GM12878 (cell line): ENCODE measurements at regions not wholly inside any gene's neighbourhood (a gene's known extent, or its start where the extent isn't known, plus 50 kb on each side); places are given as distances from the start of the nearest gene placed in this dataset.

Experiments used
- ATAC-seq: fragments of 200-7000 bp; cut with Tn5 transposase; 3 replicates; pipeline ENCODE4 v1.9.1; 2020; ENCODE audit warnings: mild to moderate bottlenecking, moderate library complexity
- BruUV-seq: library from RNA; stranded (reverse); fragments of 400-500 nt; replicated peaks from 2 replicates; lab custom pipeline; 2021; lab: Mats Ljungman, UMichigan
- CTCF ChIA-PET: fragments of 300-600 bp; sonication (Branson Sonifier 250); formaldehyde crosslinking; extraction: SDS; loops from one replicate; lab custom pipeline; 2021; ENCODE audit warnings: inconsistent platforms; lab: Yijun Ruan, JAX
- POLR2A ChIA-PET: fragments of 350-600 bp; formaldehyde crosslinking; extraction: SDS; loops from one replicate; lab custom pipeline; 2021; ENCODE audit warnings: inconsistent platforms; lab: Charles Lee
- RAD21 ChIA-PET: fragments of 300-600 bp; sonication (Branson Sonifier 250); formaldehyde crosslinking; loops from one replicate; lab custom pipeline; 2023; ENCODE audit warnings: antibody characterized with exemption; ENCODE audit not compliant: unreplicated experiment; lab: Charles Lee
- SMC1A ChIA-PET: fragments of 300-600 bp; sonication (Branson Sonifier 250); formaldehyde crosslinking; loops from one replicate; lab custom pipeline; 2023; ENCODE audit not compliant: unreplicated experiment, uncharacterized antibody; lab: Charles Lee
- DNase-seq: peaks from one replicate; pipeline ENCODE4 v3.0.0-alpha.2; 2011; ENCODE audit warnings: low read depth, low spot score
- FAIRE-seq: peaks from 3 replicates; lab custom pipeline; 2011; peaks lifted over from hg19 to GRCh38; lab: Jason Lieb, UNC
- H2AFZ ChIP-seq: 2 replicates; pipeline ENCODE4 v1.6.0; 2011; ENCODE audit warnings: low read depth, low read length, control low read depth; ENCODE audit not compliant: control insufficient read depth
- H3K27ac ChIP-seq: 2 replicates; pipeline ENCODE4 v1.5.1; 2011; ENCODE audit warnings: control low read depth; ENCODE audit not compliant: control insufficient read depth, insufficient read depth
- H3K27me3 ChIP-seq, 2 experiments: replicated peaks in 1 of 2; 2 replicates each; pipeline versions ENCODE4 v1.6.0 to v1.6.1; 2011; ENCODE audit warnings: low read length in 1 of 2; ENCODE audit not compliant: control insufficient read depth in 2 of 2, insufficient read depth in 2 of 2
- H3K36me3 ChIP-seq, 2 experiments: 2 replicates each; pipeline ENCODE4 v1.5.1; 2011; ENCODE audit warnings: low read length in 1 of 2; ENCODE audit not compliant: control insufficient read depth in 2 of 2, insufficient read depth in 2 of 2
- H3K4me1 ChIP-seq: 2 replicates; pipeline ENCODE4 v1.6.1; 2011; ENCODE audit warnings: mild to moderate bottlenecking, low read length, moderate library complexity, mixed read lengths; ENCODE audit not compliant: control insufficient read depth, insufficient read depth
- H3K4me2 ChIP-seq: 2 replicates; pipeline ENCODE4 v1.6.0; 2011; ENCODE audit warnings: control low read depth; ENCODE audit not compliant: control insufficient read depth, insufficient read depth
- H3K4me3 ChIP-seq: fragments of 200-600 bp; sonication (generic); 2 replicates; pipeline ENCODE4 v1.5.1; 2016
- H3K79me2 ChIP-seq: 2 replicates; pipeline ENCODE4 v1.6.0; 2011; ENCODE audit warnings: low read length; ENCODE audit not compliant: control insufficient read depth, insufficient read depth
- H3K9ac ChIP-seq: 2 replicates; pipeline ENCODE4 v1.8.0; 2011; ENCODE audit warnings: low read length, control low read depth, mixed read lengths; ENCODE audit not compliant: control insufficient read depth, insufficient read depth
- H3K9me3 ChIP-seq: replicated peaks from 3 replicates; pipeline ENCODE4 v1.5.1; 2011; ENCODE audit warnings: mild to moderate bottlenecking, low read length; ENCODE audit not compliant: control insufficient read depth, insufficient read depth
- H4K20me1 ChIP-seq: 2 replicates; pipeline ENCODE4 v1.6.0; 2011; ENCODE audit not compliant: control insufficient read depth, insufficient read depth
- BRCA1 ChIP-seq: IDR thresholded peaks from 2 replicates; pipeline ENCODE4 v1.6.1; 2011; ENCODE audit warnings: low read depth, low read length, improper control_type of control experiment
- HDAC2 ChIP-seq: fragments of 200-600 bp; sonication (generic); IDR thresholded peaks from 2 replicates; pipeline ENCODE4 v1.6.1; 2017
- KAT2A ChIP-seq: conservative IDR thresholded peaks from 2 replicates; pipeline ENCODE4 v1.6.1; 2011; ENCODE audit warnings: low read depth, low read length; ENCODE audit not compliant: control insufficient read depth
- NRF1 ChIP-seq: conservative IDR thresholded peaks from 2 replicates; pipeline ENCODE4 v1.6.1; 2011; ENCODE audit warnings: mild to moderate bottlenecking, low read depth, low read length, improper control_type of control experiment
- PAX5 ChIP-seq: IDR thresholded peaks from 2 replicates; pipeline ENCODE4 v1.6.1; 2011; ENCODE audit warnings: low read depth, low read length, borderline replicate concordance
- POLR2AphosphoS5 ChIP-seq: IDR thresholded peaks from 2 replicates; pipeline ENCODE4 v1.6.1; 2011; ENCODE audit warnings: mild to moderate bottlenecking, low read length, inconsistent platforms
- RAD21 ChIP-seq: IDR thresholded peaks from 2 replicates; pipeline ENCODE4 v1.6.1; 2011; ENCODE audit warnings: mild to moderate bottlenecking, low read depth, low read length, moderate library complexity; ENCODE audit not compliant: insufficient read depth
- RELA ChIP-seq: fragments of 450-650 bp; IDR thresholded peaks from 2 replicates; pipeline ENCODE4 v1.8.0; 2014; ENCODE audit warnings: borderline replicate concordance; ENCODE audit not compliant: partially characterized antibody
- TBL1XR1 ChIP-seq: IDR thresholded peaks from 2 replicates; pipeline ENCODE4 v1.6.1; 2012; ENCODE audit warnings: low read depth, low read length, improper control_type of control experiment
- ZNF207 ChIP-seq: fragments of 450-650 bp; IDR thresholded peaks from 2 replicates; pipeline ENCODE4 v1.6.1; 2014; ENCODE audit warnings: antibody characterized with exemption, mild to moderate bottlenecking, borderline replicate concordance
- ZNF24 ChIP-seq: fragments of 450-650 bp; IDR thresholded peaks from 2 replicates; pipeline ENCODE4 v1.6.1; 2017; ENCODE audit warnings: antibody characterized with exemption, mild to moderate bottlenecking
- WGBS: methylation state at CpG from one replicate; pipeline ENCODE4 v1.1.6; 2016; ENCODE audit warnings: low lambda C conversion rate; ENCODE audit not compliant: insufficient replicate concordance, insufficient coverage; ENCODE audit errors: missing lambda C conversion rate; 5-methylcytosine and 5-hydroxymethylcytosine counted together
- in situ Hi-C: fragments of 300-500 bp; cut with MboI; formaldehyde crosslinking; loops from 9 replicates; pipeline ENCODE4 v1.14.3; 2018; ENCODE audit warnings: mixed read lengths
- intact Hi-C: fragments of 100-400 bp; cut with micrococcal nuclease; formaldehyde crosslinking; loops from one replicate; pipeline ENCODE4 v1.14.2; 2022; ENCODE audit not compliant: unreplicated experiment
- TF ChIP-seq, protein P1 (sequence below): fragments of 450-650 bp; IDR thresholded peaks from 2 replicates; pipeline ENCODE4 v1.6.1; 2017; ENCODE audit warnings: mild to moderate bottlenecking, moderate library complexity
- TF ChIP-seq, protein P2 (sequence below): fragments of 450-650 bp; IDR thresholded peaks from 2 replicates; pipeline ENCODE4 v1.6.1; 2016; ENCODE audit warnings: mild to moderate bottlenecking
- TF ChIP-seq, protein P3 (sequence below): fragments of 450-650 bp; formaldehyde crosslinking; IDR thresholded peaks from 2 replicates; pipeline ENCODE4 v1.4.0; 2022; ENCODE audit warnings: mild to moderate bottlenecking, moderate library complexity

DNA sequence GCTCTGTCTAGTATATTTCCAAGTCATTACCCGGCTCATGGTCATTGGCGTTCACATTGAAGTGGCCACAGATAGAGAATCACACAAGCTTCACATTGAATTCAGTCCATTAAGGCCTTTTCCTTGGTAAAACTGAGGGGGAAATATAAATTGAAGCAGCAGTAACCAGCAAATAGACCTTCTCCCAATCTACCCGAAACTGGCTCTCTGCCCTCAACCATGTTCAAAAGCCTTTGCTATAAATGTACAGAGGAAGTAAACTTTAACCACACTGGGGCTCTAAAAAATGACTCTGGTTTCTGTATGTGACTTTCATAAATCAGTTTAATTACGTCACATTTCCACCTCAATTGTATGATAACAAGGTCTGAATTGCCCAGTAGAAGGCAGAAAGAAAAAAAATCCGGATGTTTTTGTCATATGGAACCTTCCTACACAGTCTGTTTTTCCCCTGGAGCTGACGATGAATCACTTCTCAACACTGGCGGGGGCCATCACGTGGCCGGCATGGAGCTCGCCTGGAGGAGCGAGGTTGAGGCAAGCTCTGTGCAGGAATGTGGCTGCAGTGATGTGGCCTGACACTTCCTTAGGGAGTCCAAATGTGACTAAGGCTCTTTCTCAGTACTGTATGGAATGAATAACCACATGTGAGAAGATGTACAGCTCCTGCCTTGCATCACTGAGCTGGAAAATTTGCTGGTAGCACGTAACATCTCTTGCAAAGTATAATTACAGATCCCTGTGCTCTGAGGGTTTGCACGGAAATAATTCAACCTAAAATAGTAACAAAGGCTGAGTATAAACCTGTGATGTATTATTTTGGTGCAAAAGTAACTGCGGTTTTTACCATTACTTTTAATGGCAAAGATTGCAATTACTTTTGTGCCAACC lies 58.6 kb upstream of the SNX9 start:
- peak overlapping the region; percentile 30 for H3K9ac ChIP-seq
- CTCF ChIA-PET, result interaction anchor here (0.7 to 10.6 kb wide), 9 partner anchors 8 to 303 kb away, joined by 3 to 197 read pairs (median 4); no protein-coding TSS in a partner anchor
- no peaks in the 10 kb centered on the region; the same call in 2 of the 3 replicates for H3K9me3 ChIP-seq
- SMC1A ChIA-PET, result interaction anchor here (0.6 to 13.0 kb wide), 12 partner anchors 10 to 450 kb away, joined by 3 to 208 read pairs (median 4); no protein-coding TSS in a partner anchor
- ATAC-seq (peak; percentile 68), FAIRE-seq (peak; percentile 41), DNase-seq (peak; percentile 95)
- no peaks in the 10 kb centered on the region for H4K20me1 ChIP-seq
- H3K27me3 ChIP-seq, result no peaks in the 10 kb centered on the region
- no peaks in the 10 kb centered on the region for H3K36me3 ChIP-seq
- in situ Hi-C loops, result loop anchor here (5.0 kb wide), 1 partner anchor 202 kb away; no protein-coding TSS in a partner anchor
- H3K27ac ChIP-seq, result peak overlapping the region; percentile 76
- H2AFZ ChIP-seq, result peak overlapping the region; percentile 68
- RAD21 ChIA-PET, result interaction anchor here (0.8 to 2.8 kb wide), 14 partner anchors 8 to 1009 kb away, joined by 3 to 17 read pairs (median 4); no protein-coding TSS in a partner anchor
- BruUV-seq, result no TSS peak
- intact Hi-C loops, result loop anchor here (2.0 to 5.0 kb wide), 6 partner anchors 36 to 888 kb away; partner anchors contain the start of genes SYTL3 and ZDHHC14
- H3K4me2 ChIP-seq, result peak overlapping the region; percentile 84
- WGBS, result 2% methylated on average over 14 of the region's 14 CpGs
- no peaks in the 10 kb centered on the region for H3K79me2 ChIP-seq
- POLR2A ChIA-PET, result no interaction called here
- peak overlapping the region; percentile 53; the same call in 1 of the 2 replicates for H3K4me3 ChIP-seq
- peaks cover 73% of the 10 kb centered on the region for H3K4me1 ChIP-seq
- TF ChIP-seq NRF1, result no peak
- peak; percentile 55; the same call in 1 of the 2 replicates for TF ChIP-seq POLR2AphosphoS5
- peak; percentile 95; the same call in 1 of the 2 replicates for TF ChIP-seq PAX5
- no peak for TF ChIP-seq KAT2A
- peak; percentile 92 for TF ChIP-seq RELA
- TF ChIP-seq, protein P1, sequence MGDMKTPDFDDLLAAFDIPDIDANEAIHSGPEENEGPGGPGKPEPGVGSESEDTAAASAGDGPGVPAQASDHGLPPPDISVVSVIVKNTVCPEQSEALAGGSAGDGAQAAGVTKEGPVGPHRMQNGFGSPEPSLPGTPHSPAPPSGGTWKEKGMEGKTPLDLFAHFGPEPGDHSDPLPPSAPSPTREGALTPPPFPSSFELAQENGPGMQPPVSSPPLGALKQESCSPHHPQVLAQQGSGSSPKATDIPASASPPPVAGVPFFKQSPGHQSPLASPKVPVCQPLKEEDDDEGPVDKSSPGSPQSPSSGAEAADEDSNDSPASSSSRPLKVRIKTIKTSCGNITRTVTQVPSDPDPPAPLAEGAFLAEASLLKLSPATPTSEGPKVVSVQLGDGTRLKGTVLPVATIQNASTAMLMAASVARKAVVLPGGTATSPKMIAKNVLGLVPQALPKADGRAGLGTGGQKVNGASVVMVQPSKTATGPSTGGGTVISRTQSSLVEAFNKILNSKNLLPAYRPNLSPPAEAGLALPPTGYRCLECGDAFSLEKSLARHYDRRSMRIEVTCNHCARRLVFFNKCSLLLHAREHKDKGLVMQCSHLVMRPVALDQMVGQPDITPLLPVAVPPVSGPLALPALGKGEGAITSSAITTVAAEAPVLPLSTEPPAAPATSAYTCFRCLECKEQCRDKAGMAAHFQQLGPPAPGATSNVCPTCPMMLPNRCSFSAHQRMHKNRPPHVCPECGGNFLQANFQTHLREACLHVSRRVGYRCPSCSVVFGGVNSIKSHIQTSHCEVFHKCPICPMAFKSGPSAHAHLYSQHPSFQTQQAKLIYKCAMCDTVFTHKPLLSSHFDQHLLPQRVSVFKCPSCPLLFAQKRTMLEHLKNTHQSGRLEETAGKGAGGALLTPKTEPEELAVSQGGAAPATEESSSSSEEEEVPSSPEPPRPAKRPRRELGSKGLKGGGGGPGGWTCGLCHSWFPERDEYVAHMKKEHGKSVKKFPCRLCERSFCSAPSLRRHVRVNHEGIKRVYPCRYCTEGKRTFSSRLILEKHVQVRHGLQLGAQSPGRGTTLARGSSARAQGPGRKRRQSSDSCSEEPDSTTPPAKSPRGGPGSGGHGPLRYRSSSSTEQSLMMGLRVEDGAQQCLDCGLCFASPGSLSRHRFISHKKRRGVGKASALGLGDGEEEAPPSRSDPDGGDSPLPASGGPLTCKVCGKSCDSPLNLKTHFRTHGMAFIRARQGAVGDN, result no peak
- TF ChIP-seq ZNF24, result peak; percentile 19
- TF ChIP-seq, protein P2, sequence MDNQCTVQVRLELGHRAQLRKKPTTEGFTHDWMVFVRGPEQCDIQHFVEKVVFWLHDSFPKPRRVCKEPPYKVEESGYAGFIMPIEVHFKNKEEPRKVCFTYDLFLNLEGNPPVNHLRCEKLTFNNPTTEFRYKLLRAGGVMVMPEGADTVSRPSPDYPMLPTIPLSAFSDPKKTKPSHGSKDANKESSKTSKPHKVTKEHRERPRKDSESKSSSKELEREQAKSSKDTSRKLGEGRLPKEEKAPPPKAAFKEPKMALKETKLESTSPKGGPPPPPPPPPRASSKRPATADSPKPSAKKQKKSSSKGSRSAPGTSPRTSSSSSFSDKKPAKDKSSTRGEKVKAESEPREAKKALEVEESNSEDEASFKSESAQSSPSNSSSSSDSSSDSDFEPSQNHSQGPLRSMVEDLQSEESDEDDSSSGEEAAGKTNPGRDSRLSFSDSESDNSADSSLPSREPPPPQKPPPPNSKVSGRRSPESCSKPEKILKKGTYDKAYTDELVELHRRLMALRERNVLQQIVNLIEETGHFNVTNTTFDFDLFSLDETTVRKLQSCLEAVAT, result peak; percentile 79
- TF ChIP-seq BRCA1, result no peak
- 0 out of 2 replicates have a peak, but pooled peaks have one; percentile 2 for TF ChIP-seq RAD21
- TF ChIP-seq TBL1XR1, result peak; percentile 98
- TF ChIP-seq, protein P3, sequence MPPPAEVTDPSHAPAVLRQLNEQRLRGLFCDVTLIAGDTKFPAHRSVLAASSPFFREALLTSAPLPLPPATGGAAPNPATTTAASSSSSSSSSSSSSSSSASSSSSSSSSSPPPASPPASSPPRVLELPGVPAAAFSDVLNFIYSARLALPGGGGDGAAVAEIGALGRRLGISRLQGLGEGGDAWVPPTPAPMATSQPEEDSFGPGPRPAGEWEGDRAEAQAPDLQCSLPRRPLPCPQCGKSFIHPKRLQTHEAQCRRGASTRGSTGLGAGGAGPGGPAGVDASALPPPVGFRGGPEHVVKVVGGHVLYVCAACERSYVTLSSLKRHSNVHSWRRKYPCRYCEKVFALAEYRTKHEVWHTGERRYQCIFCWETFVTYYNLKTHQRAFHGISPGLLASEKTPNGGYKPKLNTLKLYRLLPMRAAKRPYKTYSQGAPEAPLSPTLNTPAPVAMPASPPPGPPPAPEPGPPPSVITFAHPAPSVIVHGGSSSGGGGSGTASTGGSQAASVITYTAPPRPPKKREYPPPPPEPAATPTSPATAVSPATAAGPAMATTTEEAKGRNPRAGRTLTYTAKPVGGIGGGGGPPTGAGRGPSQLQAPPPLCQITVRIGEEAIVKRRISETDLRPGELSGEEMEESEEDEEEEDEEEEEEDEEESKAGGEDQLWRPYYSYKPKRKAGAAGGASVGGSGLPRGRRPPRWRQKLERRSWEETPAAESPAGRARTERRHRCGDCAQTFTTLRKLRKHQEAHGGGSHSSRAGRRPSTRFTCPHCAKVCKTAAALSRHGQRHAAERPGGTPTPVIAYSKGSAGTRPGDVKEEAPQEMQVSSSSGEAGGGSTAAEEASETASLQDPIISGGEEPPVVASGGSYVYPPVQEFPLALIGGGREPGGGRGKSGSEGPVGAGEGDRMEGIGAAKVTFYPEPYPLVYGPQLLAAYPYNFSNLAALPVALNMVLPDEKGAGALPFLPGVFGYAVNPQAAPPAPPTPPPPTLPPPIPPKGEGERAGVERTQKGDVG, result no peak
- TF ChIP-seq ZNF207, result no peak; the same call in 1 of the 2 replicates
- TF ChIP-seq HDAC2, result no peak
